ENCODE measurements at regions not wholly inside any gene's neighbourhood (a gene's known extent, or its start where the extent isn't known, plus 50 kb on each side); places are given as distances from the start of the nearest gene placed in this dataset.

GRCh38 chr12:71069311-71069710 is 88.5 kb downstream of the TSPAN8 start:
- 93% methylated on average over 2 of the region's 2 CpGs for WGBS
- H3K27ac ChIP-seq (ENCODE audit: low read depth in 1 of 2, low read length in 2 of 2): no peak overlapping the region
- no peaks in the 10 kb centered on the region for H3K36me3 ChIP-seq (ENCODE audit: control insufficient read depth in 4 of 4, insufficient read depth in 3 of 4, low read depth in 1 of 4, low read length in 3 of 4)
- no peak overlapping the region for H3K9ac ChIP-seq (ENCODE audit: low read depth in 1 of 2, low read length in 2 of 2)
- no peak for DNase-seq (ENCODE audit: low spot score)
- no peaks in the 10 kb centered on the region for H3K4me1 ChIP-seq (ENCODE audit: control insufficient read depth in 4 of 4, insufficient read depth in 4 of 4, low read length in 3 of 4)
- H3K4me3 ChIP-seq (ENCODE audit: low read depth in 1 of 3, low read length in 3 of 3): no peak overlapping the region
- no peaks in the 10 kb centered on the region for H3K9me3 ChIP-seq (ENCODE audit: control insufficient read depth in 4 of 4, low read length in 3 of 4)
- no peaks in the 10 kb centered on the region for H3K27me3 ChIP-seq (ENCODE audit: control insufficient read depth in 4 of 4, insufficient read depth in 4 of 4, low read length in 3 of 4)
- TF ChIP-seq GABPA (IDR thresholded peaks at IDR 0.05 in 1 of 2, conservative IDR thresholded peaks at IDR 0.05 in 1 of 2) (no peak), FOXA2 (IDR thresholded peaks at IDR 0.05) (no peak), YY1 (IDR thresholded peaks at IDR 0.05) (no peak), SP1 (IDR thresholded peaks at IDR 0.05) (no peak), RXRA (IDR thresholded peaks at IDR 0.05) (no peak), EGR1 (IDR thresholded peaks at IDR 0.05; ENCODE audit: low read depth in 2 of 2) (no peak), HNF4A (conservative IDR thresholded peaks at IDR 0.05) (no peak), MAX (IDR thresholded peaks at IDR 0.05) (no peak)

- H3K27me3 ChIP-seq (ENCODE audit: control insufficient read depth in 4 of 4, insufficient read depth in 4 of 4, low read length in 3 of 4): no peaks in the 10 kb centered on the region
- no peaks in the 10 kb centered on the region for H3K4me1 ChIP-seq (ENCODE audit: control insufficient read depth in 4 of 4, insufficient read depth in 4 of 4, low read length in 3 of 4)
- H3K36me3 ChIP-seq (ENCODE audit: control insufficient read depth in 4 of 4, insufficient read depth in 3 of 4, low read depth in 1 of 4, low read length in 3 of 4): no peaks in the 10 kb centered on the region
- no peak for DNase-seq (ENCODE audit: low spot score)
- 71% methylated on average over 7 of the region's 7 CpGs for WGBS
- H3K9ac ChIP-seq (ENCODE audit: low read depth in 1 of 2, low read length in 2 of 2): no peak overlapping the region
- no peak for TF ChIP-seq ZBTB33 (IDR thresholded peaks at IDR 0.05)
- TF ChIP-seq TAF1 (conservative IDR thresholded peaks at IDR 0.05): no peak
- no peak for TF ChIP-seq HNF4A (conservative IDR thresholded peaks at IDR 0.05)
- TF ChIP-seq SP1 (IDR thresholded peaks at IDR 0.05): no peak
- TF ChIP-seq EGR1 (IDR thresholded peaks at IDR 0.05; ENCODE audit: low read depth in 2 of 2): no peak
- TF ChIP-seq CTCF (IDR thresholded peaks at IDR 0.05; ENCODE audit: low read depth, low read length, missing input control): no peak
- no peak for TF ChIP-seq REST (IDR thresholded peaks at IDR 0.05)
- H3K4me3 ChIP-seq (ENCODE audit: low read depth in 1 of 3, low read length in 3 of 3): no peak overlapping the region
- no peak overlapping the region for H3K27ac ChIP-seq (ENCODE audit: low read depth in 1 of 2, low read length in 2 of 2)
- H3K9me3 ChIP-seq (ENCODE audit: control insufficient read depth in 4 of 4, low read length in 3 of 4): no peaks in the 10 kb centered on the region
Observed at GRCh38 chr12:71063087-71063486, 94.7 kb downstream of the TSPAN8 start.
